EH (cell line): ENCODE measurements at regions not wholly inside any gene's neighbourhood (a gene's known extent, or its start where the extent isn't known, plus 50 kb on each side); places are given as distances from the start of the nearest gene placed in this dataset.
A peak's percentile ranks its signal among the peaks of the same experiment; 100 is the strongest.
"Not testable (repeated sequence)": the region's sequence is repeated elsewhere in the genome, so short reads cannot be mapped to it uniquely, and the experiment has no call there.

Experiments
- DNase-seq: peaks from one replicate; pipeline ENCODE4 v3.0.0-alpha.2; 2015; ENCODE audit warnings: low read depth

DNA sequence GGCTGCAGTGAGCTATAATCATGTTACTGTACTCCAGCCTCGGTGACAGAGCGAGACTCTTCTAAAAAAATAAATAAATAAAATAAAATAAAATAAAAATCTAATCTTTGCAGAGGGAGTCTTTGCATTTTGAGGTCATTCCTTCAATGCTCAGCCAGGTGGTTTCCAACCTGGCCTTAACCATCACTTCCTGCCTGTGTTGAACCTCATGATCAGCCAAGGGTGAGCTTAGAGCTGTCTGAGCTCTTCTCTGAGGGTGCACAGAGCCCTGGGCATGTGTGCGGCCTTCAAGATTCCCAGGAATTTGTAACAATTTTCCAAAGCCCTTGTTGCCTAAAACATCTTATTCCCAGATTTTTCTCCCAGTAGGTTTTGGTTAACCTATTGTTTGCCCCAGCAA, 94.3 kb downstream of the KCNJ12 start:
- DNase-seq, result not testable (repeated sequence)

DNA sequence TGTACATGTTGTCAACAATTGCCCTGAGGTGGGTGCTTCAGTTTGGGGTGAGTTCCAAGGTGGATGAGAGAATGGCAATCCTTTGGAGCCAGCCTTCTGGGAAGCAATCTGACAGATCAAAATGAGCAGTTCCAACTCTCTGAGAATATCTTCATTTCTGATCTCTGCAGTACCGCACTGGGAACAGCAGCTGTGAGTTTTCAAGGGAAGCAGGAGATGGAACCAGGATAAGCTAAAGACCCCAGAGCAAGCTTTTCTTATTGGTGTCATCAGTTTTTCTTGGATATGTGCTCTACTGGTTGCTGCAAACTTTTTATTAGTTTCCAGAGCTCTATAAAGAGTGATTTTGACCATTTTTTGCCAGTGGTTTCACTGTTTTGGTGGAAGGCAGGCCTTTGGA, 94.7 kb downstream of the KCNJ12 start:
- DNase-seq, result no peak

DNA sequence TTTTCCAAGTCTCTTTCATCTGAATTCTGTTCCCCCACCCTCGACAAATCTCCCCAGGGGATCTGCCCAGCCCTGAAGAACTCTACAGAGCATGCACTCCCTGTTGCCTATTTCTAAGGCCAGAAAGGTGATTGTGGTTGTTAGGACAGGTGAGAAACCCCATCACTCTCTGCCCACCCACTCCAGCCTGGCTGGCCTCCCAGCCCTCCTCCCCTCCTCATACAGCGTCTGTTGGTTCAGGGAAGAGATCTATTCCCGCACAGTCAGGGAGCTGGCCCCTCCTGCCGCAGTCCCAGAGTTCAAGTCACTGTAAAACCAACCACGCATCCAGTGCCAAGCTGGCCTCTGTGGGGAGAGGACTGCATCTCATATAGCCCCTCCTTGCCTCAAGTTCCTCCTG, 98.7 kb downstream of the KCNJ12 start:
- DNase-seq, result no peak

DNA sequence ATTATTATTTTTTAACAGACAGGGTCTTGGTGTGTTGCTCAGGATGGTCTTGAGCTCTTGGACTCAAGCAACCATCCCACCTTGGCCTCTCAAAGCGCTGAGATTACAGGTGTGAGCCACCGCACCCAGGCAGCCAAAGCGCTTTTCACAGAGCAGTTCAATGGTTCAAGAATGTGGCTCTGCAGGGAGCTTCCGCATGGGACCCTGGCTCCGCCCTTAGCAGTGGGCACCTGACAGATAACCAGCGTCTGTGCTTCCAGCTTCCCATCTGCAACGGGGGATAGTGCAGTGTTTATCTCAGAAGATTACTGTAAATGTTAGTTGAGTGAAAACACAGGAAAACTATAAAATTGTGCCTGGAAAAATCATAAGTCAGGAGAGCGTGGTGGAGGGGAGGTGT, 99.4 kb downstream of the KCNJ12 start:
- no peak for DNase-seq

DNA sequence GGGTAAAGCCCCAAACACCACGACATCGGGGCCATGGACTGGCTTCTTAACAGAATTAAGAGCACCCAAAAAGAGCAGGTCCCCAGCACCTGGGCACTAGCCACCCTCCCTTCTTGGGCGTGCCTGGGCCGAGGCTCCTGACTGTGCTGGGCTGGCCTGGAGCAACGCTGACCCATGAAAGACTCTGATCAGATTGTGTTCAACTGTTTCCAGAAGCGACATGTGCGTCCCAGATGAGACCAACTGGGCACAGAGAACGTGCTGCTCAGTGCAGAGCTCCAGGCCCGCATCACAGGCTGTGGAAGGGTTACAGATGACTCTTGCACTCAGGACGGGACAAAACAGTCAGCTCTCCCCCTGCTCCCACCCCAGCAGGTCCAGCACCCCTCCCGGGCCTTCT, 100.7 kb downstream of the KCNJ12 start:
- no peak for DNase-seq

DNA sequence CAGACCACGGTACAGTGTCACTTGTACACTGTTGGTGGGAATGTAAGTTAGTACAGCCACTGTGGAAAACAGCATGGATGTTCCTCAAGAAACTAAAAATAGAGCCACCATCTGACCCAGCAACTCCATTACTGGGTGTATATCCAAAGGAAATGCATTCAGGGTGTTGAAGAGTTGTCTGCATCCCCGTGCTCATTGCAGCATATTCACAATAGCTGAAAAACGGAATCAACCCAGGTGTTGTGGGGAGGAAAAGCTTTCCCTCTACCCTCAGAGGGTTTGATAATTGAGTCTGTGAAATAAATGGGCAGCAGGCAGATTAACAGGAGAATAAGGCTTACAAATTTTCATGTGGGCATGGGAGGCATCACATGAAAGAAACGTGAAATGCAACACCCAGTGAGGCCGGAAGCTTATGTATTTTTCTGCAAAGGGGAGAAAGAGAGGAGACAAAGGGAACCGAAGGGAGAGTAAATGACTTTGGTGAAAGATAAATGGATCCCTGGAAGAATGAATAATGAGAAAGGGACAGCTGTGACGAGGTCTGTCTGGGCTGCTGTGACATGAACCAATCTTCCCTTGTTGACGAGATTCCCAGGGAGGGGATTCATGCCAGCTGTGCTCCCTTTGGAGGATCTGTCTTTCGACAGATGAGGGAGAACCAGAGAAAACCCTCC, 106.2 kb downstream of the KCNJ12 start:
- DNase-seq, result no peak

DNA sequence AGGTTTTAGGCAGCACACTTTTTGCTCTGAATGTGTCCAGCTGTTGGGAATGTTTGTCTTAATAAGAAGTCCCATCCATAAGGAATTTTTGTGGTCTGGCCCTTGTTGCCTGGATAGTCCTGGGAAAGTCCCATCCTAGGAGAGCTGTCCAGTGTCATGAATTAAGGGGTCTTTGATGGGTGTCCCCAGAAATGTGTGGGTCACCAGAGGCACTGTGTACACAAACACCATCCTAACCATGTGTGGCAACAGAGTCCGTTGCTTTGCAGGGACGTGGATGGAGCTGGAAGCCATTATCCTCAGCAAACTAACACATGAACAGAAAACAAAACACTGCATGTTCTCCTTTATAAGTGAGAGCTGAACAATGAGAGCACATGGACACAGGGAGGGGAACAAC, 111.9 kb downstream of the KCNJ12 start:
- not testable (repeated sequence) for DNase-seq

DNA sequence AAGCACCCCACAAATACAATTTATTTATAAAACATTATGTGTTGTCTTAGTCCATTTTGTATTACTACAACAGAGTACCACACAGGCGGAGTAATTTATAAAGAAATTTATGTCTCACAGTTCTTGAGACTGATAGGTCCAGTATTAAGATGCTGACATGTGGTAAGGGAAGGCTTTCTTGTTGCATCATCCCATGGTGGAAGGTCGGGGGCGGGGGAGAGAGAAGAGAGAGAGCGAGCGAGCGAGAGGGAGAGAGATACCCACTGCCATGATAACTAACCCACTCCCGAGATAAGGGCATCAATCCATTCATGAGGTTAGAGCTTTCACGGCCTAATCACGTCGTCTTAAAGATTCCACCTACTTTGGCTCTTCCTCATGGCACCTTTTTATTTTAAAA, 117.8 kb downstream of the KCNJ12 start:
- no peak for DNase-seq

DNA sequence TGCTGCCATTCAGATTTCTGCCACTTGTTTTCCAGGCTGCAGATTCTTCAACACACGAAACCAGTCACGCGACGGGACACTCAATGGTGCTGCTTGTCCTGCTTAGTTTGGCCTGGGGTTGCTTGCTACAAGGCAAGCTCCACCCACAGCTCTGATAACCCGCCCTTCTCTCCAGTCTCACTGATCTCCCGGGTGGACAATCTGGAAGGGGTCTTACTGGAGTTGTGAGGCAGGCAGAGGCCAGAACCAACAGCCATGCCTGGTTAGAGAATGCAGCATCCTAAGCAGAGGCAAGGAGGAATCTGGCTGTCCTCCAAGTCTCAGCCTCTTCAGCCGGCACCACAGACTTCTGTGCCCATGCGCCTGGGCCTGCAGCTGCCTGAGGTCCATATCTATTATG, 119.1 kb downstream of the KCNJ12 start:
- no peak for DNase-seq

DNA sequence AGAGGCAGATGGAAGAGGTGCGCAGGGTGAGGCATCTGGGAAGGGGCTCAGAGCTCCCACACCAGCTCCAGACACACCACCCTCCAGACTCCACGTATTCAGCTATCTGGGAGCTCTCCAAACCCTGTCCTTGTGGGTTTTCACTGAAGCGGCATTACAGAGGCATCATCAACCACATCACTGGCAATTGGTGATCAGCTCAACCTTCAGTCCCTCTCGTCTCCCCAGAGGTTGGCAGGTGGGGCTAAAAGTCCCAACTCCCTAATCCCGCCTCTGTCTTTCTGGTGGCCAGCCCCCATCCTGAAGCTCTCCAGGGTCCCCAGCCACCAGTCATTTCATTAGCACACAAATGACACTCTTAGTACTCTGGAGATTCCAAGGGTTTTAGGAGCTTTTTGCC, 123.9 kb downstream of the KCNJ12 start:
- DNase-seq, result no peak

DNA sequence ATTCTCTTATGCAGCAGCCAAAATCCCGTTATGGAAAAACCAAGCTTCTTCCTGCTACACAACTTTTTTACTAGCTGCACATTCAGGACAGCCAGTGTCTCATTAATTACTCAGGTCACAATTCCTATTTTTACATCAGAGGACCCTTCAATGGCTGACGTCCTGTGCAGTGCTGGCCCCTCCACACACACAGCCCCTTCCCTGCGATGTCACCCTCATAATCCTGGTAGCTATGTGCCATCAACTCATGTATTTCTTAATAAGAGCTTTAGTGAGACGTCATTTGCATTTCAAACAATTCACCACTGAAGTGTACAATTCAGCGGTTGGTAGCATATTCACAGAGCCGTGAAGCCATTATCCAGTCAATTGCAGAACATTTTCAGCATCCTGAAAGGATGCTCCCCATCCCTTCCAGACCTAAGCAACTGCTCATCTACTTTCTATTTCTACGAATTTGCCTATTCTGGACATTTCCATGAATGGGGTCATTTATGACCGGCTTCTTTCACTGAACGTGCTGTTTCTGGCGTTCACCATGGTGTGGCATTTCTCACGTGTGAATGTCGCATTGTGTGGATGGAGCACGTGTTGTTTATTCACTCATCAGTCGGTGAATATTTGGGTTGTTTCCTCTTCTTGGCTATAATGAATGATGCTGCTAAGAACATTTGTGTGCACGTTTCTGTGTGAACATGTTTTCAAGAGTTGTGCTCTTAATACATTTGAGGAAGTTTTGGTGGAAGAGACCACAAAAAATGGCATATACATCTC, 126.0 kb downstream of the KCNJ12 start:
- not testable (repeated sequence) for DNase-seq

DNA sequence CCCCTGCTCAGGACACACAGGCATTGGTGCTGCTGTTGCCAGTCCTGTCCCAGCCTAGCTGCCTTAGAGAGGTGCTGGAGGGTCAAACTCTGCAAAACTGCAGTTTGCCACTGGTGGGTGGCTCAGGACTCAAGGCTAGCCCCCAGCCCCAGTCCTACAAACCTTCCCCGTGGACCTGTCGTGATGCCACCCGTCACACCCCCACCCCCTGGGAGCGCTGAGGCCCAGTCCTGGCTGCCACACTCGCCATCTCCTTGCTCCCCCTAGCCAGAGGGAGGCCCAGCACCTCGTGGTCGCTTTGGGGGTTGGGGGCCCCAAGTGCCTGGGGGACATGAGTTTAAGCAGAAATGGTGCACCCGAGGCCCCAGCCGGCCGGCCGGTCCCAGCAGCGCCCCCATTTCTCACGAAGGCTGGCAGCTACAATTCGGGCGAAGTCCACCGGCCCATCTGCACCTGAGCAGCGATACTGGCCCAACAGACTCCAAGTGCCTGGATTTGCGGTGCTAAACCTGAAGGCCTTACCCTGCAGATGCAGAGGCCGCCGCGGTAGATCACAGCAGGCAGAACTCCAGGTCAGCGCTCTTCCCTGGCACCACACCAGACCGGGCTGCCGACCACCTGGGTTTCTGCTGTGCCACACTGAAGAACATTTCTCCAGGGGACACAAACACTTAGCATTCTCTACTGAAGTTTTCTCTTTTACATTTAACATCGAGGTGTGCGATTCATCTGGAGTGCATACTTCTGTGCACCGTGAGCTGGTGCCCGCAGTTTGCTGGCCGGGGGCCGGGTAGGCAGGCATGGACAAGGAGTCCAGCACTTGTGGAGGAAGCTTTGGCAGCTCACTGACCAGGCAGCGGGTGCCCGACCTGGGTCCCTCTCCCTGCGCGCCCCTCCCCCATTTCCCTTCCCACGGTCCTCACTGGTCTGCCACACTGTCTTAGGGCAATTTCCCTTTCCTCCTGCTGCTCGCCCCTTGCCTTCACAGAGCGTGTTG, 130.0 kb downstream of the KCNJ12 start:
- no peak for DNase-seq

DNA sequence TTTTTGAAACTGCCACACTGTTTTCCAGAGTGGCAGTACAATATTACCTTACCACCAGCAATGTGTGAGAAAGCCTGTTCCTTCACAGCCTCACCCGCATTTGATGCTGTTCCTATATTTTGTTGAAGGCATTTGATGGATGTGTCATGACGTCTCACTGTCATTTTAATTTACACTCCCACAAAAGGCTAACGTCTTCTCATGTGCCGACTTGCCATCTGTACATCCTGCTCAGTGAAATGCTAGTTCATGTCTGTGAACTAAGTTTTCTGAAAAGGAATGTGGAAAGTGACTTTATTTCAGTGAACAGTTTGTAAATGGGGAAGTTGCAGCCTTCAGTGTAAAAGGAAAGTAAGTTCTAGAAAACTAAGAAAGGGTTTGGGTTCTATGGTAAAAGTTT, 131.6 kb downstream of the KCNJ12 start:
- not testable (repeated sequence) for DNase-seq

DNA sequence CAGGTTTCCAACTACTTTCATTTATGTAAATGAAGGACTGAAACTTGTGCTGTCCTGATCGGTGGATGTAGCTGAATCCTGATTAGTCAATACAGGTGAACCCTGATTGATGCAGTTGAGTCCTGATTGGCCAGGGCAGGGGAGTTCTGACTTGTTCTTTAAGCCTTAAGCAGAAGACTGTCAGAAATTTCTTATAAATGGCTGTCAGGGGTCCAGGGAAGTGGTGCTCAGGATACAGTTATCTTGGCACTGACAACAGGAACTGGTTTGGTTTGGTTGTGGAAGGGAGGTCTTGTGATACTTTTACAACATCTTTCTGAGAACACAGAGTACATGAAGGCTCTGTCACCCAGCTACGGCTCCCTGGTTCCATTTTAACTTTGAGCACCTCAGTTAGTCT, 132.1 kb downstream of the KCNJ12 start:
- no peak for DNase-seq

DNA sequence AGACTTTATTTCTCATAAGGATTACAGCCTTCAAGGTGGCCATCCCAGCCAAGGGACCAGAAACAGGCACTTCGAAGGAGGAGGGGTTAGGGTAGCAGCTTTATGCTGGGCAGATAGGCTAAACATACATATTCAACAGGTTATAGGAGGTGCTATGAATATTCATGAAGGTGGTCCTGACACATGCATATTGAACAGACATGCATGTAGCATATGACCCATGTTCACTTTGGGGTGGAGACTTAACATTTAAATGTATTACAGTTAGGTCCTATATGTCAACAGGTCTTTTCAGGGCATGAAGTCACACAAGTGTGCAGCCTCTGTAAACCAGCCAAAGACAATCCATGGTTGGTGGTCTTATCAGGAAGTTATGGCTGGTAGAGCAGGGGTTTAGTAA, 133.2 kb downstream of the KCNJ12 start:
- not testable (repeated sequence) for DNase-seq

DNA sequence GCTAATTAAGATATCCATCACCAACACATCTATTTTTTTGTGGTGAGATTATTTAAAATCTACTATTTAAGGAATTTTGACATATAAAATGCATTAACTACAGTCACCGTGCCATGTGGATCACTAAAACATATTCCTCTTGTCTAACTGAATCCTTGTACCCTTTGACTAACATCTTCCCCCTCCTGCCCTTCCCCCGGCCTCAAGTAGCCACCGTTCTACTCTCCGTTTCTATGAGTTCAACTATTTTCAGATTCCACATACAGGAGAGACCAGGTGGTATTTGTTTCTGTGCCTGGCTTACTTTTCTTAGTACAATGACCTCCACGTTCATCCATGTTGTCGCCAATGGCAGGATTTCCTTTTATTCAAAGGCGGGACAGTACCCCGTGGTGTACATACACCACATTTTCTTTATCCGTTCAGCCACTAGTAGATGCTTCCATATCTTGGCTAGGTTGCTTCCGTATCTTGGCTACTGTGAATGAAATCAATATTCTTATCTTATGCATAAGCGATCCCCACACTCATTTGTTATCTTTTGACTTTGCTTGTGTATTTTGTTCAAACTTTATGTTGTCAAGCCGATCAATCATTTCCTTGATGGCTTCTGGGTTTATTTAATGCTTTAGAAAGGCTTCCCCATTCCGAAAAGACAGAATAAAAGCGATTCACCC, 134.7 kb downstream of the KCNJ12 start:
- no peak for DNase-seq

DNA sequence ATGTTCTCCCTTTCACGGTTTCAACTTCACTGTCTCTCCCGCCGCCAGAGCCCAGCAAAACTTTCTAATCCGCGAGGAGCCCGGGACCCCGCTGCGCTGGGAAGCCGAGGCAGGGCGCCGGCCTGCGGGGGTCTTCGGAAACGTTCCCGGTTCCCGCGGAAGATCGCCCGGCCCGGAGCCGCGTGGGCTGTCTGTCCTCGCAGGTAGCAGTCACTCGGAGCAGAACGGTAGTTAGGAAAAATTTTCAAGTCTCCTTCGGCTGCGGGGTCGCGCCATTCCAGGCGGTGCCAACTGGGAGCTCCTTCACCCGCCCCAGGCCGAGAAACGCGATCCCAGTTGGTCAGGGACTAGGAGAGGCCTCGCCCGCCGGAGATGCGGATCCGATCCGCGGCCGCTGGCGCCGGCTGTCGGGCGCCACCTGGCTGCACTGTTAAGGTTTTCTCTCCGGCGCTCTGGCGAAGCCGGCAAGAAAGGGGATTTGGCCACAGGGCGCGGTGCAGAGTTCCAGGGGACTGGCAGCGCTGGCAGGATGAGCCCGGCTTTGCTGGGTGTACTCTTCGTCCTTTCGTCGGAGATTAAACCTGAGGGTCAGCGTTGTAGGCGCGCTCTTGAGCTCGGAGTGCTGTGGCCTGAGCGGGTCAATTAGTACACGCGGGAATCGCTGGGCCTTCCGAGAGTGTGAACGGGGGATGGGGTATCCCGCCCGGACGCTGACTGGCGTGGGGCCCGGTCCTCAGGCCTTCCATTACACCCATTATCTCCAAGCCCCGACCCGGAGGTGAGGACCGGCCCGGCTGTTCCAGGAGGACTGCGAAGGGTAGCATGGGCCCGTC, 135.4 kb downstream of the KCNJ12 start:
- DNase-seq, result peak; percentile 82

DNA sequence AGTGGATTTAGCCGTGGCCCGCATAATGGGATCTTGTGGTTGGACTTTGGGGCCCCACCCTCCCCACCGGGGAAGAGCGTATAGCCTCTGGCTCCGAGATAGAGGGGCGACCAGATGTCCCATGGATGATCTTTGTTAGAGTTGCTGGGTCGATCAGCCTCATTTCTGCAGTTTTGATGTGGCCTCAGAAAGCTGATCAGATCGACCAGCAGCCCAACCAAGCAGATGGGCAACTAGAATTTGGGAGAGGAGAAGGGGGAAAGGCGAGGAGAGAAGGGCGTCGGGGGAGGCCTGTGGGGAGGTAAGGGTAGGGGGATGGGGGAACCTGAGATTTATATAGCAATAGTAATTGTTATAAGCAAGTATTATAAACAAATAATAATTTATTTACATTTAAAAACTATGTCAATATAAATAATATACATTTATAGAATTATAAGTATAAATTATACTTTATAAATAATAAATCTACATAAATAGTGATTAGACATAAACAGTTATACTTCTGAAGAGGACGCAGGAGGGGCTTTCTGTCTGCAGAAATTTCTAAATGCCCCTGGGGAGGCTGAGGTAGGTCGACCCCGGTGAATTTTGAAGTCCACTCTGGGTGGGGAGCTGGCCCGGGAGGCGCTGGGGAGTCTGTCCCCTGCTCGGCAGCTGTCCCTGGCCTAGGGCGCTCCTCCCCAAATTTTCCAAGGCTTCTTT, 136.3 kb downstream of the KCNJ12 start:
- DNase-seq, result no peak

DNA sequence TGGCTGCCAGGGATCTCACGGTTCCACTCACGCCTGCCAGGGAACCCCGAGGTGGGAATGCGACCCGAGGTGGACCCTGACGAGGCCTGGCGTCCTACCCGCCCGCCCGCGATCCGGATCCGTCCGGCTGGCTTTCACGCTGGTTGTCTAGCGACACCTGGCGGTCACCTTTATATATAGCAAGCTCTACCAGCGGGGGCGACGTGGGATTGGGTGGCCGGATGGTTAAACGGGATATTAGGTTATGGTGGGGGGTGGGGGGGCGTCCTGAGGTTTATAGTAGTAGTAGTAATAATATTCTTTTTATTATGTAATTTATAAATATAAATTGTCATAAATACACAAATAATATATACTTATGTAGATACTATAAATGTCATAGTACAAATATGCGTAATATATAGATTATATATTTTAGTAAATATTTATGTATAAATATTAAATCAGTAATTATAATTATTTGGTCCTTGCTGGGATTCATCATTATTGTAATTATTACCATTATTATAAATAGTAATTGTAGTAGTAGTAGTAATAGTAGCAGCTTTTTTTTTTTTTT, 136.9 kb downstream of the KCNJ12 start:
- peak; percentile 71 for DNase-seq

DNA sequence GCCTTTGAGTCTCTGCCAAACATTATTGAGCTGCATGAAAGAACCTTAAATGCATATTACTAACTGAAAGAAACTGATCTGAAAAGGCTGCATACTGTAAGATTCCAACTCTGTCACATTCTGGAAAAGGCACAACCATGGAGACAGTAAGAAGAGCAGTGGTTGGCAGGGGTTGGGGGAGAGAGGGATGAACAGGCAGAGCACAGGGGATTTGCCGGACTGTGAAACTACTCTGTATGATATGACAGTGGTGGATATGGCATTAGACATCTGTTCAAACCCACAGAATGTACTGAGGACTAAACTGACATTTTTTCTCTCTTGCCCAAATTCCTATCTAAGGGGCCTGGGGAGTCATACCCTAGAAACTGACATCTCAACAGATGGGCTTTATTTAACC, 138.4 kb downstream of the KCNJ12 start:
- DNase-seq, result not testable (repeated sequence)
